ENCODE measurements at regions not wholly inside any gene's neighbourhood (a gene's known extent, or its start where the extent isn't known, plus 50 kb on each side); places are given as distances from the start of the nearest gene placed in this dataset.

DNA sequence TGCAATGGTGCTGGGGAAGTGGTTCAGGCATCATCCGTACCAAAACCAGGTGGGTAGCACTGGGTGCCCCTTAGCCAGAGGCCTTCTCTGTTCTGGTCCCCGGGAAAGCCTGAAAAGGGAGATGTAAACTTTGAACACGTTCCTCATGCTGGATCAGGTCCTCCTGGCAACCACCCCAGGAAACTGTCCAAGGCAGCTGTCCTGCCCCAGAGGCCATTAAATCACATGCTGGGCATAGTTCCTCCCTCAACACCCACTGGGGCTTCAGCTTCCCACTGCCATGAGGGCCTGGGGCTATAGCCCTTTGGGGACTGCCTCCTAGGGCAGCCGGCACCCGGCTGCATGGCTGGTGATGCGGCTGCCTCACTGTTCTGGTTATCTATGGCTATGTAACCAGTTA, 228.9 kb upstream of the MVB12B start:
- TF ChIP-seq POLR2AphosphoS5 (IDR thresholded peaks at IDR 0.05; ENCODE audit: low read depth), result no peak
- TF ChIP-seq EZH2 (IDR thresholded peaks at IDR 0.05; ENCODE audit: low read depth, unreplicated experiment), result no peak
- TF ChIP-seq, protein P1, sequence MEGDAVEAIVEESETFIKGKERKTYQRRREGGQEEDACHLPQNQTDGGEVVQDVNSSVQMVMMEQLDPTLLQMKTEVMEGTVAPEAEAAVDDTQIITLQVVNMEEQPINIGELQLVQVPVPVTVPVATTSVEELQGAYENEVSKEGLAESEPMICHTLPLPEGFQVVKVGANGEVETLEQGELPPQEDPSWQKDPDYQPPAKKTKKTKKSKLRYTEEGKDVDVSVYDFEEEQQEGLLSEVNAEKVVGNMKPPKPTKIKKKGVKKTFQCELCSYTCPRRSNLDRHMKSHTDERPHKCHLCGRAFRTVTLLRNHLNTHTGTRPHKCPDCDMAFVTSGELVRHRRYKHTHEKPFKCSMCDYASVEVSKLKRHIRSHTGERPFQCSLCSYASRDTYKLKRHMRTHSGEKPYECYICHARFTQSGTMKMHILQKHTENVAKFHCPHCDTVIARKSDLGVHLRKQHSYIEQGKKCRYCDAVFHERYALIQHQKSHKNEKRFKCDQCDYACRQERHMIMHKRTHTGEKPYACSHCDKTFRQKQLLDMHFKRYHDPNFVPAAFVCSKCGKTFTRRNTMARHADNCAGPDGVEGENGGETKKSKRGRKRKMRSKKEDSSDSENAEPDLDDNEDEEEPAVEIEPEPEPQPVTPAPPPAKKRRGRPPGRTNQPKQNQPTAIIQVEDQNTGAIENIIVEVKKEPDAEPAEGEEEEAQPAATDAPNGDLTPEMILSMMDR (conservative IDR thresholded peaks at IDR 0.05; ENCODE audit: low read depth in 2 of 2), result no peak
- no peak for TF ChIP-seq ZNF331 (CRISPR knock-in tag; IDR thresholded peaks at IDR 0.05; ENCODE audit: low read depth)

Data from GM23338 (cell line).